ENCODE measurements at regions not wholly inside any gene's neighbourhood (a gene's known extent, or its start where the extent isn't known, plus 50 kb on each side); places are given as distances from the start of the nearest gene placed in this dataset.

DNA sequence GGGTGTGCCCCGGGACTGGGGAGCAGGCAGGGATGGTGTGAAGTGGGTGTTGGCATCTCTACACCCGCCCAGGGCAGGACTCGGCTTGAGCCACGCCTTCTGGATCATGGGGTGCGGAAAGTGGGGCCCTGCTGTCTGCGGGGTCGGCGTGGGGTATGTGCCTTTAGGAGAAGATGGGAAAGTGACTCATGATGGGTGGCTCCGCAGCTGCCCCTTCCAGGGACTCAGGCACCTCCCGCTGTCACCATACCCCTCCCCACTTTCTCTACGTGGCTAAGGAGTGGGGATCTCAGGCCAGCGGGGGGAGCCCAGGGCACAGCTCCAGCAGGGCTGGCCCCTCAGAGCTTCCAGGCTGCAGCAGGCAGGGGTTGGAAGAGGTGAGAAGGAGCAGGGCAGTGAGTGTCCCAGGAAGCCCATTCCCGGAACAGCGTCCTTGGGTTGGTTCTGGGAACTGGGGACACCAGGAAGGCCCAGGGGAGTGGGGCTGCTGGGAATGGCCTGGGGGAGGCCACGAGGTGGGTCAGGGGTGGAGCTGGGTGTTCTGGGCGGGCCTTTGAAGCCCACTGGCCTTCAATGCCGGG lies 102.9 kb upstream of the FGF3 start:
- Histone ChIP-seq H3K27me3 (ENCODE audit: insufficient read depth, low read depth, severe bottlenecking) (peaks cover 14% of the 10 kb centered on the region), H3K9me3 (ENCODE audit: severe bottlenecking) (no peaks in the 10 kb centered on the region), H3K4me3 (ENCODE audit: low read depth, low read length) (no peak overlapping the region), H3K36me3 (no peaks in the 10 kb centered on the region), H3K27ac (no peak overlapping the region)
- DNase-seq = no peak
- TF ChIP-seq, protein P1, sequence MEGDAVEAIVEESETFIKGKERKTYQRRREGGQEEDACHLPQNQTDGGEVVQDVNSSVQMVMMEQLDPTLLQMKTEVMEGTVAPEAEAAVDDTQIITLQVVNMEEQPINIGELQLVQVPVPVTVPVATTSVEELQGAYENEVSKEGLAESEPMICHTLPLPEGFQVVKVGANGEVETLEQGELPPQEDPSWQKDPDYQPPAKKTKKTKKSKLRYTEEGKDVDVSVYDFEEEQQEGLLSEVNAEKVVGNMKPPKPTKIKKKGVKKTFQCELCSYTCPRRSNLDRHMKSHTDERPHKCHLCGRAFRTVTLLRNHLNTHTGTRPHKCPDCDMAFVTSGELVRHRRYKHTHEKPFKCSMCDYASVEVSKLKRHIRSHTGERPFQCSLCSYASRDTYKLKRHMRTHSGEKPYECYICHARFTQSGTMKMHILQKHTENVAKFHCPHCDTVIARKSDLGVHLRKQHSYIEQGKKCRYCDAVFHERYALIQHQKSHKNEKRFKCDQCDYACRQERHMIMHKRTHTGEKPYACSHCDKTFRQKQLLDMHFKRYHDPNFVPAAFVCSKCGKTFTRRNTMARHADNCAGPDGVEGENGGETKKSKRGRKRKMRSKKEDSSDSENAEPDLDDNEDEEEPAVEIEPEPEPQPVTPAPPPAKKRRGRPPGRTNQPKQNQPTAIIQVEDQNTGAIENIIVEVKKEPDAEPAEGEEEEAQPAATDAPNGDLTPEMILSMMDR (IDR thresholded peaks at IDR 0.05; ENCODE audit: low read depth, low read length) = no peak

GRCh38 chr11:69922596-69923111 lies 103.4 kb upstream of the FGF3 start:
- no peaks in the 10 kb centered on the region for H3K36me3 ChIP-seq
- no peak overlapping the region for H3K4me3 ChIP-seq (ENCODE audit: low read depth, low read length)
- peaks cover 14% of the 10 kb centered on the region for H3K27me3 ChIP-seq (ENCODE audit: insufficient read depth, low read depth, severe bottlenecking)
- TF ChIP-seq, protein P1 (IDR thresholded peaks at IDR 0.05; ENCODE audit: low read depth, low read length) = no peak
- DNase-seq = no peak
- H3K27ac ChIP-seq = no peak overlapping the region
- H3K9me3 ChIP-seq (ENCODE audit: severe bottlenecking) = no peaks in the 10 kb centered on the region

- H3K27ac ChIP-seq = no peak overlapping the region
- peaks cover 12% of the 10 kb centered on the region for H3K27me3 ChIP-seq (ENCODE audit: insufficient read depth, low read depth, severe bottlenecking)
- TF ChIP-seq, protein P1 (IDR thresholded peaks at IDR 0.05; ENCODE audit: low read depth, low read length) = no peak
- no peaks in the 10 kb centered on the region for H3K9me3 ChIP-seq (ENCODE audit: severe bottlenecking)
- H3K4me3 ChIP-seq (ENCODE audit: low read depth, low read length) = no peak overlapping the region
- no peaks in the 10 kb centered on the region for H3K36me3 ChIP-seq
- no peak for DNase-seq
Observed at GRCh38 chr11:69923196-69923595, 104.0 kb upstream of the FGF3 start.

GRCh38 chr11:69923641-69924307 lies 104.6 kb upstream of the FGF3 start:
- no peaks in the 10 kb centered on the region for H3K36me3 ChIP-seq
- TF ChIP-seq, protein P1 (IDR thresholded peaks at IDR 0.05; ENCODE audit: low read depth, low read length) = no peak
- DNase-seq = no peak
- no peak overlapping the region for H3K27ac ChIP-seq
- no peaks in the 10 kb centered on the region for H3K9me3 ChIP-seq (ENCODE audit: severe bottlenecking)
- H3K4me3 ChIP-seq (ENCODE audit: low read depth, low read length) = no peak overlapping the region
- H3K27me3 ChIP-seq (ENCODE audit: insufficient read depth, low read depth, severe bottlenecking) = peaks cover 6% of the 10 kb centered on the region

GRCh38 chr11:69924308-69925161 lies 105.3 kb upstream of the FGF3 start:
- no peak overlapping the region for H3K4me3 ChIP-seq (ENCODE audit: low read depth, low read length)
- TF ChIP-seq, protein P1 (IDR thresholded peaks at IDR 0.05; ENCODE audit: low read depth, low read length) = no peak
- H3K27ac ChIP-seq = no peak overlapping the region
- H3K27me3 ChIP-seq (ENCODE audit: insufficient read depth, low read depth, severe bottlenecking) = peaks cover 5% of the 10 kb centered on the region
- no peaks in the 10 kb centered on the region for H3K36me3 ChIP-seq
- no peak for DNase-seq
- no peaks in the 10 kb centered on the region for H3K9me3 ChIP-seq (ENCODE audit: severe bottlenecking)
